ENCODE measurements at regions not wholly inside any gene's neighbourhood (a gene's known extent, or its start where the extent isn't known, plus 50 kb on each side); places are given as distances from the start of the nearest gene placed in this dataset.
"Not testable (repeated sequence)": the region's sequence is repeated elsewhere in the genome, so short reads cannot be mapped to it uniquely, and the experiment has no call there.

DNA sequence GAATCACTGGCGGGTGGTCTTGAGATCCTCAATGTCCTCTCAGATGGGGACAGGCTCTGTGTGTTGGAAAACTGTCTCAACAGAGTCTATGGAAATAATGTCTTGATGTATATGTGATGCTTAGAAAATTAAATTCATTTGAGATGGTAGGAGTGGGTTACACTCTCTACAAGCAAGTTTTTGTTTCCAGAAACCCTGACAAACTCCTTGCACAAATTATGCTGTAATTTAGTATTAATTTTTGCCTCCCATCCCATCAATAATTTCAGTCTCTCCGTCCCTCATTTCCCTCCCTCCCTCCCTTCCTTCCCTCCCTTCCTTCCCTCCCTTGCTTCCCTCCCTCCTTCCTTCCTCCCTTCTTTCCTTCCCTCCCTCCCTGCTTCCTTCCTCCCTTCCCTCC lies 488.0 kb upstream of the C16orf82 start:
- DNase-seq (ENCODE audit: low spot score) (no peak), ATAC-seq (ENCODE audit: insufficient number of reproducible peaks, low FRiP score, low read depth) (no peak)
- no peaks in the 10 kb centered on the region for H3K36me3 ChIP-seq
- H3K9me3 ChIP-seq = no peaks in the 10 kb centered on the region
- no peaks in the 10 kb centered on the region for H3K4me1 ChIP-seq (ENCODE audit: control insufficient read depth in 1 of 2, low read depth in 2 of 2)
- no peak overlapping the region for H3K4me3 ChIP-seq
- H3K27me3 ChIP-seq (replicated peaks; ENCODE audit: insufficient read depth) = no peaks in the 10 kb centered on the region
- no peak overlapping the region for H3K27ac ChIP-seq
- TF ChIP-seq, protein P1, sequence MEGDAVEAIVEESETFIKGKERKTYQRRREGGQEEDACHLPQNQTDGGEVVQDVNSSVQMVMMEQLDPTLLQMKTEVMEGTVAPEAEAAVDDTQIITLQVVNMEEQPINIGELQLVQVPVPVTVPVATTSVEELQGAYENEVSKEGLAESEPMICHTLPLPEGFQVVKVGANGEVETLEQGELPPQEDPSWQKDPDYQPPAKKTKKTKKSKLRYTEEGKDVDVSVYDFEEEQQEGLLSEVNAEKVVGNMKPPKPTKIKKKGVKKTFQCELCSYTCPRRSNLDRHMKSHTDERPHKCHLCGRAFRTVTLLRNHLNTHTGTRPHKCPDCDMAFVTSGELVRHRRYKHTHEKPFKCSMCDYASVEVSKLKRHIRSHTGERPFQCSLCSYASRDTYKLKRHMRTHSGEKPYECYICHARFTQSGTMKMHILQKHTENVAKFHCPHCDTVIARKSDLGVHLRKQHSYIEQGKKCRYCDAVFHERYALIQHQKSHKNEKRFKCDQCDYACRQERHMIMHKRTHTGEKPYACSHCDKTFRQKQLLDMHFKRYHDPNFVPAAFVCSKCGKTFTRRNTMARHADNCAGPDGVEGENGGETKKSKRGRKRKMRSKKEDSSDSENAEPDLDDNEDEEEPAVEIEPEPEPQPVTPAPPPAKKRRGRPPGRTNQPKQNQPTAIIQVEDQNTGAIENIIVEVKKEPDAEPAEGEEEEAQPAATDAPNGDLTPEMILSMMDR (IDR thresholded peaks at IDR 0.05) = no peak

DNA sequence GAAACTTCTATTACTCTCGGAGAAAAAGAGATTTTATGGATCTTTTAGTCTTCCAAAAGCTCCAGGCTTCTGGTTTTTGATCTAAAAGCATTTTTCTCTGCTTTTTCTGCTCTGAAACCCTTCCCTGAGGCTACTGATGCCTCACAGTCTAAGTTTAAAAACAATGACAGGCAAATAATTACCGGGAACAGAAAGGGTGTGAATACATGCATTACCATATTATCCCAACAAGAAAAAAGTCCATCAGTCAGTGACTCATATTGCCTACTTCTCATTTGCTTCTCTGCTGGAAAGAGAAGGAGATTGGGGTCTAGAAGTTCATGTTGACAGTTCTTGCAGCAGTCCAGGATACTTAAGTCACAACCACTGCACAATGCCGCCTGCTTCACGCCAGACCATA lies 482.9 kb upstream of the C16orf82 start:
- ATAC-seq (ENCODE audit: insufficient number of reproducible peaks, low FRiP score, low read depth) (no peak), DNase-seq (ENCODE audit: low spot score) (no peak)
- TF ChIP-seq, protein P1 (IDR thresholded peaks at IDR 0.05) = no peak
- no peaks in the 10 kb centered on the region for H3K4me1 ChIP-seq (ENCODE audit: control insufficient read depth in 1 of 2, low read depth in 2 of 2)
- H3K36me3 ChIP-seq = no peaks in the 10 kb centered on the region
- H3K27ac ChIP-seq = no peak overlapping the region
- H3K4me3 ChIP-seq = no peak overlapping the region
- H3K27me3 ChIP-seq (replicated peaks; ENCODE audit: insufficient read depth) = no peaks in the 10 kb centered on the region
- no peaks in the 10 kb centered on the region for H3K9me3 ChIP-seq

DNA sequence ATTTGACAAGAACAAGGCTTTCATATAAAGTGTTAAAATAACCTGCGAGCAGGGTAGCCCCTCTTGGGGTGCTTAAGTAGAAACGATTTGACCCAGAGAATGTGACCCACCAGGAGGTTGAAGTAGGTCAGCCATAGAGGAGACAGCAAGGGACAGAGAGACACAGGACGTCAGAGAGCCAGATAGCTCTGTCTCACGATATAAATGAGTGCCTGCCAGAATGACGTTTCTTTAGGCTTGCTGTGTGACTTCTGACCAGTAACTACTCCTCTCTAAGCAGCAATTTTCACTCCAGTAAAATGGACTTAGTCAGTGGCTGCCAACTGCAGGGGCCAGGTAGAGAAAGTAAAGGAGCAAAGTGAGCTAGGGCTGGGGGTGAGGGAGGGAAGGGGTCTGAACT lies 473.0 kb upstream of the C16orf82 start:
- TF ChIP-seq, protein P1 (IDR thresholded peaks at IDR 0.05) = no peak
- no peaks in the 10 kb centered on the region for H3K4me1 ChIP-seq (ENCODE audit: control insufficient read depth in 1 of 2, low read depth in 2 of 2)
- no peaks in the 10 kb centered on the region for H3K27me3 ChIP-seq (replicated peaks; ENCODE audit: insufficient read depth)
- ATAC-seq (ENCODE audit: insufficient number of reproducible peaks, low FRiP score, low read depth) (no peak), DNase-seq (ENCODE audit: low spot score) (no peak)
- no peak overlapping the region for H3K4me3 ChIP-seq
- no peak overlapping the region for H3K27ac ChIP-seq
- H3K36me3 ChIP-seq = no peaks in the 10 kb centered on the region
- H3K9me3 ChIP-seq = no peaks in the 10 kb centered on the region

DNA sequence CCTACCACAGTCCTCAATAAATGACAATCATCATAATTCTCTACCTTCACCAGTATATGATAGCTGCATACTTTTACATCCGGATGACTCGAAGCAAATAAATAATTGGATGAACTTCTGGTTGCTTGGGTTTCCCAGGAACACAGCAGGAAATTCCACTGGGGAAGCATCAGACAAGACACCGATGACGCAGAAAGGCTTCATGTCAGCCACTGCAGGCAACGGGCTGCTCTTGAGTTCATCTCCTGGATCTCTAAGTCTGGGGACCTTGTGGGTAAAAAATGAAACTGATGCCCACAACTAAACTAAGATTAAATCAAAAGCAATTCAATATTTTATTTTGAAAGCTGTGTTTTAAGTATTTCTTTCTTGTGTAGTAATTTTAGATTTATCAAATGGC lies 472.1 kb upstream of the C16orf82 start:
- Histone ChIP-seq H3K36me3 (no peaks in the 10 kb centered on the region), H3K27ac (no peak overlapping the region), H3K27me3 (replicated peaks; ENCODE audit: insufficient read depth) (no peaks in the 10 kb centered on the region), H3K4me1 (ENCODE audit: control insufficient read depth in 1 of 2, low read depth in 2 of 2) (no peaks in the 10 kb centered on the region), H3K9me3 (no peaks in the 10 kb centered on the region), H3K4me3 (no peak overlapping the region)
- DNase-seq (ENCODE audit: low spot score) (no peak), ATAC-seq (ENCODE audit: insufficient number of reproducible peaks, low FRiP score, low read depth) (no peak)
- TF ChIP-seq, protein P1 (IDR thresholded peaks at IDR 0.05) = no peak

DNA sequence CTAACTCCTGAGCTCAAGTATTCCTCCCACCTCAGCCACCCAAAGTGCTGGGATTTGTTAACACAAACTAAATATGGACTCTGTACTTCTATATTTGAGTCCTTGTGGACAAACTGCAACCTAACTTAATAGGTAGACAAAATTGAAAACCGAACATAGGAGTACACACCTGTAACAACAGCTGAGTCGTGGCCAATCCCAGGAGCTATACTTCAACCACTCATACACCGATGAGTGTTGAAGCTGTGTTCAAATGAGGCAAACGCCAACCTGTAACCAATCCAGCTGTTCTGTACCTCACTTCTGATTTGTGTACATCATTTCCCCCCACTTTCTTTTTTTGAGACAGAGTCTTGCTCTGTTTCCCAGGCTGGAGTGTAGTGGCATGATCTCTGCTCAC lies 471.5 kb upstream of the C16orf82 start:
- Histone ChIP-seq H3K27ac (no peak overlapping the region), H3K4me3 (no peak overlapping the region), H3K9me3 (no peaks in the 10 kb centered on the region), H3K36me3 (no peaks in the 10 kb centered on the region), H3K4me1 (ENCODE audit: control insufficient read depth in 1 of 2, low read depth in 2 of 2) (no peaks in the 10 kb centered on the region), H3K27me3 (replicated peaks; ENCODE audit: insufficient read depth) (no peaks in the 10 kb centered on the region)
- DNase-seq (ENCODE audit: low spot score) (no peak), ATAC-seq (ENCODE audit: insufficient number of reproducible peaks, low FRiP score, low read depth) (no peak)
- TF ChIP-seq, protein P1 (IDR thresholded peaks at IDR 0.05) = no peak

DNA sequence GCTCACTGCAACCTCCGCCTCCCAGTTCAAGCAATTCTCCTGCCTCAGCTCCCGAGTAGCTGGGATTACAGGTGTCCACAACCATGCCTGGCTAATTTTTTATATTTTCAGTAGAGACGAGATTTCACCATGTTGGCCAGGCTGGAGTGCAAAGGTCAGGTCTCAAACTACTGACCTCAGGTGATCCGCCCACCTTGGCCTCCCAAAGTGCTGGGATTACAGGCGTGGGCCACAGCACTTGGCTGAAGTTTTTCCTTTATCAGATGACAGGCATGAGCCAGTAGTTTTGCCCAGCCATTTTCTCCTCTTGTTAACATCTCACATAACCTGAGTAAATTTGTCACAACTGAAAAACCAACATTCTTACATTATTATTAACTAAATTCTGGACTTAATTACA lies 470.7 kb upstream of the C16orf82 start:
- not testable (repeated sequence) for H3K27me3 ChIP-seq (replicated peaks; ENCODE audit: insufficient read depth); H3K4me3 ChIP-seq; ATAC-seq (ENCODE audit: insufficient number of reproducible peaks, low FRiP score, low read depth); H3K9me3 ChIP-seq; H3K4me1 ChIP-seq (ENCODE audit: control insufficient read depth in 1 of 2, low read depth in 2 of 2); H3K36me3 ChIP-seq; DNase-seq (ENCODE audit: low spot score); H3K27ac ChIP-seq
